HL-60 (cell line): ENCODE measurements at regions not wholly inside any gene's neighbourhood (a gene's known extent, or its start where the extent isn't known, plus 50 kb on each side); places are given as distances from the start of the nearest gene placed in this dataset.

Source experiments
- DNase-seq, 2 experiments: peaks; one replicate each; pipeline ENCODE4 v3.0.0-alpha.2; 2010 to 2020; ENCODE audit warnings: low read depth in 1 of 2, low spot score in 1 of 2
- H3K27ac ChIP-seq: fragments of 250-450 bp; sonication (Bioruptor Pico); replicated peaks from 2 replicates; pipeline ENCODE4 v1.5.1; 2020; ENCODE audit warnings: mild to moderate bottlenecking, moderate library complexity
- H3K27me3 ChIP-seq: fragments of 250-450 bp; sonication (Bioruptor Pico); 2 replicates; pipeline ENCODE4 v1.5.1; 2021; ENCODE audit warnings: mild to moderate bottlenecking, moderate library complexity; ENCODE audit not compliant: insufficient read depth, poor library complexity, severe bottlenecking
- H3K4me3 ChIP-seq: replicated peaks from 2 replicates; pipeline ENCODE4 v1.5.1; 2011; ENCODE audit warnings: mild to moderate bottlenecking, control low read depth, low read length; ENCODE audit not compliant: insufficient read depth
- GABPA ChIP-seq: IDR thresholded peaks from 2 replicates; pipeline ENCODE4 v1.6.1; 2012; ENCODE audit warnings: low read depth
- POLR2AphosphoS5 ChIP-seq: IDR thresholded peaks from 2 replicates; pipeline ENCODE4 v1.6.1; 2012; ENCODE audit warnings: low read depth
- SPI1 ChIP-seq: IDR thresholded peaks from 2 replicates; pipeline ENCODE4 v1.6.1; 2012; ENCODE audit warnings: low read depth, mild to moderate bottlenecking, borderline replicate concordance
- TF ChIP-seq, protein P1 (sequence below): IDR thresholded peaks from one replicate; pipeline ENCODE4 v1.5.1; 2011; ENCODE audit warnings: low read length, control low read depth, inconsistent platforms; ENCODE audit not compliant: insufficient read depth
- TF ChIP-seq, protein P2 (sequence below): IDR thresholded peaks from 2 replicates; pipeline ENCODE4 v1.6.1; 2012; ENCODE audit warnings: low read depth; ENCODE audit not compliant: insufficient replicate concordance

DNA sequence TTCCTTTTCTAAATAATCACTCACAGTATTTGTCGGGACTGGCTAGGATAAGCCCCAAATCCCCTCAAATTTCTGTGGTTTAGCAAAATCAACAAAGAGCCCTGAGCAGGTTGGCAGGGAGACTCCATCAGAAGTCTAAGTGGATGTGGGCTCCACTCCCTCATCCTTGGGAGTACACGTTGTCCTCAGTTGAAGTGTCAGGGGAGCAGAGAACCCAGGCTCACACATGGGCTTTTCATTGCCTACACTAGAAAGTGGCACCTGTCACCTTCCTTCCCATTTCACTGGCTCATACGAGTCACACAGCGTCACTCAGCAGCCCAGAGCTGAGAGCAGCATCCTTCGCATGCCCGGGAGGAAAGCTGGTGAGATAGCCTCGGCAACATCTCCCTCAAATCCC is 421.3 kb upstream of the FZD8 start:
- H3K27ac ChIP-seq: no peak overlapping the region
- no peak overlapping the region for H3K4me3 ChIP-seq
- no peak for DNase-seq
- TF ChIP-seq, protein P1, sequence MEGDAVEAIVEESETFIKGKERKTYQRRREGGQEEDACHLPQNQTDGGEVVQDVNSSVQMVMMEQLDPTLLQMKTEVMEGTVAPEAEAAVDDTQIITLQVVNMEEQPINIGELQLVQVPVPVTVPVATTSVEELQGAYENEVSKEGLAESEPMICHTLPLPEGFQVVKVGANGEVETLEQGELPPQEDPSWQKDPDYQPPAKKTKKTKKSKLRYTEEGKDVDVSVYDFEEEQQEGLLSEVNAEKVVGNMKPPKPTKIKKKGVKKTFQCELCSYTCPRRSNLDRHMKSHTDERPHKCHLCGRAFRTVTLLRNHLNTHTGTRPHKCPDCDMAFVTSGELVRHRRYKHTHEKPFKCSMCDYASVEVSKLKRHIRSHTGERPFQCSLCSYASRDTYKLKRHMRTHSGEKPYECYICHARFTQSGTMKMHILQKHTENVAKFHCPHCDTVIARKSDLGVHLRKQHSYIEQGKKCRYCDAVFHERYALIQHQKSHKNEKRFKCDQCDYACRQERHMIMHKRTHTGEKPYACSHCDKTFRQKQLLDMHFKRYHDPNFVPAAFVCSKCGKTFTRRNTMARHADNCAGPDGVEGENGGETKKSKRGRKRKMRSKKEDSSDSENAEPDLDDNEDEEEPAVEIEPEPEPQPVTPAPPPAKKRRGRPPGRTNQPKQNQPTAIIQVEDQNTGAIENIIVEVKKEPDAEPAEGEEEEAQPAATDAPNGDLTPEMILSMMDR: no peak
- TF ChIP-seq GABPA: no peak
- no peak for TF ChIP-seq SPI1
- TF ChIP-seq, protein P2, sequence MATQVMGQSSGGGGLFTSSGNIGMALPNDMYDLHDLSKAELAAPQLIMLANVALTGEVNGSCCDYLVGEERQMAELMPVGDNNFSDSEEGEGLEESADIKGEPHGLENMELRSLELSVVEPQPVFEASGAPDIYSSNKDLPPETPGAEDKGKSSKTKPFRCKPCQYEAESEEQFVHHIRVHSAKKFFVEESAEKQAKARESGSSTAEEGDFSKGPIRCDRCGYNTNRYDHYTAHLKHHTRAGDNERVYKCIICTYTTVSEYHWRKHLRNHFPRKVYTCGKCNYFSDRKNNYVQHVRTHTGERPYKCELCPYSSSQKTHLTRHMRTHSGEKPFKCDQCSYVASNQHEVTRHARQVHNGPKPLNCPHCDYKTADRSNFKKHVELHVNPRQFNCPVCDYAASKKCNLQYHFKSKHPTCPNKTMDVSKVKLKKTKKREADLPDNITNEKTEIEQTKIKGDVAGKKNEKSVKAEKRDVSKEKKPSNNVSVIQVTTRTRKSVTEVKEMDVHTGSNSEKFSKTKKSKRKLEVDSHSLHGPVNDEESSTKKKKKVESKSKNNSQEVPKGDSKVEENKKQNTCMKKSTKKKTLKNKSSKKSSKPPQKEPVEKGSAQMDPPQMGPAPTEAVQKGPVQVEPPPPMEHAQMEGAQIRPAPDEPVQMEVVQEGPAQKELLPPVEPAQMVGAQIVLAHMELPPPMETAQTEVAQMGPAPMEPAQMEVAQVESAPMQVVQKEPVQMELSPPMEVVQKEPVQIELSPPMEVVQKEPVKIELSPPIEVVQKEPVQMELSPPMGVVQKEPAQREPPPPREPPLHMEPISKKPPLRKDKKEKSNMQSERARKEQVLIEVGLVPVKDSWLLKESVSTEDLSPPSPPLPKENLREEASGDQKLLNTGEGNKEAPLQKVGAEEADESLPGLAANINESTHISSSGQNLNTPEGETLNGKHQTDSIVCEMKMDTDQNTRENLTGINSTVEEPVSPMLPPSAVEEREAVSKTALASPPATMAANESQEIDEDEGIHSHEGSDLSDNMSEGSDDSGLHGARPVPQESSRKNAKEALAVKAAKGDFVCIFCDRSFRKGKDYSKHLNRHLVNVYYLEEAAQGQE: no peak
- TF ChIP-seq POLR2AphosphoS5: no peak
- H3K27me3 ChIP-seq: no peaks in the 10 kb centered on the region

DNA sequence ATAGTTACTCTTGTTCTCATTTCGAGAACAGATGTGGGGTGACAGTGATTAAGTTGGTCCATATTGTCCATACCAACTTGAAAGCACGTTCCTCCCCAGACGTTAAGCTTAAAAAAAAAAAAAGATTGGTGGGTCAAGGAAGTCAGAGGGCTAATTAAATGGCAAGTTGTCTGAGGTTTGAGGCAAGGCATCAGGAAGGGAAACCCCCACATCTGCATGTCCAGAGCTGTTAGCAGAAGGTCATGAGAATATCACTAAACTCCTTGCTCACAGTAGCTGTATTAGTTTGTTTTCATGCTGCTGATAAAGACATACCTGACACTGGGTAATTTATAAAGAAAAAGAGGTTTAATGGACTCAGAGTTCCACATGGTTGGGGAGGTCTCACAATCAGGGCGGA is 415.6 kb upstream of the FZD8 start:
- Histone ChIP-seq H3K27ac (no peak overlapping the region), H3K4me3 (no peak overlapping the region), H3K27me3 (no peaks in the 10 kb centered on the region)
- TF ChIP-seq POLR2AphosphoS5: no peak
- TF ChIP-seq, protein P2: no peak
- TF ChIP-seq, protein P1: no peak
- no peak for TF ChIP-seq GABPA
- no peak for TF ChIP-seq SPI1
- DNase-seq: no peak

DNA sequence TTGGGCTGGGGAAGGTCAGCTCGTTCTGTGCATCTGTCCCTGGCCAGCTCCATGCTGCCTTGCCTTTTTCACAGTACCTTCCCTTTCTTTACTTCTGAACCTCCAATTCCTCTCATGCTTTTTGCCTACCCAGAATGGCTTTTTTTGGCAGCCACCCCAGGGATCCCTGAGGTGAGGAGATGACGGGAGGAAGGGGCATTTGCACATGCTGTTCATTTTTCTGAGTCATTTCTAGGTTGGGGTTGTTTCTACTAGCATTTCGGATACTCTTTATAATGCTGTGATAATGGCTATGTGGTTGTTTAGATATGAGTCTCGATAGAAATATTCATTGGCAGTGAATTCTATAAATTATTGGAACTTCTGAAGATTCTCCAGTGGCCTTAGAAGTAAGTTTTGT is 415.1 kb upstream of the FZD8 start:
- Histone ChIP-seq H3K27ac (no peak overlapping the region), H3K4me3 (no peak overlapping the region), H3K27me3 (no peaks in the 10 kb centered on the region)
- DNase-seq: no peak
- TF ChIP-seq, protein P2: no peak
- TF ChIP-seq GABPA: no peak
- no peak for TF ChIP-seq POLR2AphosphoS5
- TF ChIP-seq SPI1: no peak
